SK-N-SH (cell line): ENCODE measurements at regions not wholly inside any gene's neighbourhood (a gene's known extent, or its start where the extent isn't known, plus 50 kb on each side); places are given as distances from the start of the nearest gene placed in this dataset.

Experiments used
- CTCF ChIP-seq: fragments of 200-600 bp; sonication (generic); IDR thresholded peaks from 2 replicates; pipeline ENCODE4 v1.6.1; 2017; ENCODE audit warnings: antibody characterized with exemption, mild to moderate bottlenecking, moderate library complexity
- MEF2A ChIP-seq: IDR thresholded peaks from 2 replicates; pipeline ENCODE4 v1.4.0; 2012; ENCODE audit warnings: low read depth, borderline replicate concordance
- RAD21 ChIP-seq: IDR thresholded peaks from 2 replicates; pipeline ENCODE4 v1.6.1; 2012; ENCODE audit warnings: mild to moderate bottlenecking, low read length

DNA sequence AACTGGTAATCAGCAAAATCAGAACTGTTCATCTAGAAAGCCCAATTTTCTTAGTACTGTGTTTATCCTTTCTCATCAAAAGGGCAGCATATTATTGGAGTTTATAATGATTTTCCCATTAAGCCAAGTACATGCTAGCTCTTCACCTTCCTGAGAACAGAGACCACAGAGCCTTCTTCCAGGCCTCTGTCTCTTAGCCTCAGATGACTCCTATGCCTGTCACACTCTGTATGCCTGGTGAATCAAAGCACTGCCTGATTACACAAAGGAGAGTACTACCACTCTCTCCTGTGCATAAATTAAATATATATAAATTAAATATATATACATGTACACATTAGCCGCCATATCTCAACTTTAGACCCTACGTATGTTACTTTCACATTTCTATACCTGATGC lies 636.1 kb downstream of the NTRK3 start:
- TF ChIP-seq RAD21, result no peak
- no peak for TF ChIP-seq CTCF
- no peak for TF ChIP-seq MEF2A
